Ectodermal cell (in vitro differentiated cells): ENCODE measurements at regions not wholly inside any gene's neighbourhood (a gene's known extent, or its start where the extent isn't known, plus 50 kb on each side); places are given as distances from the start of the nearest gene placed in this dataset.

Source experiments
- H3K27ac ChIP-seq: 2 replicates; pipeline ENCODE4 v1.7.0; 2013; ENCODE audit warnings: mild to moderate bottlenecking, low read depth, low read length; ENCODE audit not compliant: insufficient read depth, poor library complexity, severe bottlenecking
- H3K27me3 ChIP-seq: 2 replicates; pipeline ENCODE4 v1.7.0; 2013; ENCODE audit warnings: mild to moderate bottlenecking, low read length; ENCODE audit not compliant: insufficient read depth, control insufficient read depth, poor library complexity, severe bottlenecking
- H3K36me3 ChIP-seq: one replicate; pipeline ENCODE4 v1.7.0; 2013; ENCODE audit warnings: low read length; ENCODE audit not compliant: control insufficient read depth, insufficient read depth
- H3K4me1 ChIP-seq: one replicate; pipeline ENCODE4 v1.7.0; 2013; ENCODE audit warnings: low read length; ENCODE audit not compliant: control insufficient read depth, insufficient read depth
- H3K4me3 ChIP-seq: 2 replicates; pipeline ENCODE4 v1.7.0; 2013; ENCODE audit warnings: low read depth, low read length, control low read depth; ENCODE audit not compliant: insufficient read depth
- H3K9me3 ChIP-seq: 2 replicates; pipeline ENCODE4 v1.7.0; 2013; ENCODE audit warnings: mild to moderate bottlenecking, low read length, moderate library complexity; ENCODE audit not compliant: control insufficient read depth
- WGBS, 2 experiments: methylation state at CpG; one replicate each; pipeline ENCODE4 v1.1.7; 2013; ENCODE audit warnings: missing lambda C conversion rate in 2 of 2; 5-methylcytosine and 5-hydroxymethylcytosine counted together

- Histone ChIP-seq H3K4me3 (no peak overlapping the region), H3K9me3 (no peaks in the 10 kb centered on the region), H3K4me1 (peaks cover 11% of the 10 kb centered on the region), H3K27me3 (no peaks in the 10 kb centered on the region), H3K27ac (no peak overlapping the region), H3K36me3 (no peaks in the 10 kb centered on the region)
- WGBS, 2 experiments: 90 to 92% methylated on average over 9 of the region's 9 CpGs
These were observed 504.6 kb upstream of the B3GAT1 start for GRCh38 chr11:134916421-134917213.

DNA sequence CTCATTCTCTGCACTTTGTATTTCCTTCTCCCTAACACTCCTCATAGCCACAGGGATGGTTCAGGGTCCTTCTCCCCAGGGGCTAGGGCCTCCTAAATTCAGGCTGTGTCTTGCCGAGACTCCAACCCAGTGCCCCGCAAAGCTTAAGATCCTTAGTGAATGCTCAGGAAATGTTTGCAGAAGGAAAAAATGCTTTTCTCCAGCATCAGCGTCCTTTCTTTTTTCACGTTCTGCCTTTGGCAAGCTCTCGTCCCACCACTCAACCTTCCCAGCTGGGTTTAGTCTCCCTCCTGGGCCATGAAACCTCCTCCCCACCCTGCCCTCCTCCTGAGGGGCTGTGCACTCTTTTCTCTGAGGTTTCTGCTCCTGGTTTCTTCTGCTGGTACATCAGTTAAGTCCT is 503.8 kb upstream of the B3GAT1 start:
- WGBS, 2 experiments: 91 to 92% methylated on average over 5 of the region's 5 CpGs
- no peak overlapping the region for H3K4me3 ChIP-seq
- peaks cover 11% of the 10 kb centered on the region for H3K4me1 ChIP-seq
- no peaks in the 10 kb centered on the region for H3K9me3 ChIP-seq
- H3K36me3 ChIP-seq: no peaks in the 10 kb centered on the region
- no peak overlapping the region for H3K27ac ChIP-seq
- H3K27me3 ChIP-seq: no peaks in the 10 kb centered on the region

DNA sequence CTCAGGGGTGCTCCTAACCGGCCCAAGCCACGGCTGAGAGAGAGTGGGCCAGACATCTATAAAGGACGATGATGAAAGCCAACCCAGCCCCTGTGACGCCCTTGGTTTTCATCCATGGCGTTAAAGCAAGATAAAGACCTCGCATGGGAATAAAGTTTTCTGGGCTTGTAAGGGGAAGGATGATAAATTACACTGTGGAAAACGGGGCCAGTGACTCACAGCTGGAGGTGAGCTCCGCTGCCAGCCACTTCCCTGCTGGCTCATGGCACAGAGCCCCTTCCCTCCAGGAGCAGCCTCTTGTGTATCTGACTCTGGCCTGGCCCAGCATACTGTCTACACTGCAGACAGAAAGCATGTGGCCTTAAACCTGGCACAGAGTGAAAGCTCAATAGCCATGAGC is 503.2 kb upstream of the B3GAT1 start:
- 90 to 92% methylated on average over 8 of the region's 8 CpGs for WGBS, 2 experiments
- Histone ChIP-seq H3K4me3 (no peak overlapping the region), H3K27ac (no peak overlapping the region), H3K4me1 (peaks cover 11% of the 10 kb centered on the region), H3K27me3 (no peaks in the 10 kb centered on the region), H3K36me3 (no peaks in the 10 kb centered on the region), H3K9me3 (no peaks in the 10 kb centered on the region)

- no peaks in the 10 kb centered on the region for H3K9me3 ChIP-seq
- no peak overlapping the region for H3K4me3 ChIP-seq
- H3K36me3 ChIP-seq: no peaks in the 10 kb centered on the region
- H3K27me3 ChIP-seq: no peaks in the 10 kb centered on the region
- peaks cover 11% of the 10 kb centered on the region for H3K4me1 ChIP-seq
- 94 to 95% methylated on average over 12 of the region's 12 CpGs for WGBS, 2 experiments
- H3K27ac ChIP-seq: no peak overlapping the region
These were observed 502.1 kb upstream of the B3GAT1 start for GRCh38 chr11:134913999-134914590.

DNA sequence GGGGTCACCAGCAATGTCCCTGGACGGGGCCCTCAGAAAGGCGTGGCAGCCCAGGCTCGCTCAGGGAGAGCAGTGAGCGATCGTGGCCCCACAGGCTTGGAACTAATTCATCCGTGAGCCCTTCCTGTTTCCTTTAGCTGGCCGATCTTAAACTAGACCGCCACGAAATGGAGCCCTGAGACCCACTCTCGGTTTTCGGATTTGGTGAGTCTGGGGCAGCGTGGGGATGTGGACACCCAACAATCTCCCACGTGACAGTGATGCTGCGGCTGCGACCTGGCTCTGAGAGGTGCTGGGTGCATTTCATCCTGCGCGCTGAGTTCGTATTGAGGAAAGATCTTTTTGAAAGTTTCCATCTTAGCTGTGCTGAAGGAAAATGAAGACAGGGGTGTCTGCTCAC is 501.3 kb upstream of the B3GAT1 start:
- H3K27ac ChIP-seq: no peak overlapping the region
- no peaks in the 10 kb centered on the region for H3K27me3 ChIP-seq
- peaks cover 11% of the 10 kb centered on the region for H3K4me1 ChIP-seq
- 95 to 96% methylated on average over 18 of the region's 18 CpGs for WGBS, 2 experiments
- H3K4me3 ChIP-seq: no peak overlapping the region
- no peaks in the 10 kb centered on the region for H3K9me3 ChIP-seq
- no peaks in the 10 kb centered on the region for H3K36me3 ChIP-seq

DNA sequence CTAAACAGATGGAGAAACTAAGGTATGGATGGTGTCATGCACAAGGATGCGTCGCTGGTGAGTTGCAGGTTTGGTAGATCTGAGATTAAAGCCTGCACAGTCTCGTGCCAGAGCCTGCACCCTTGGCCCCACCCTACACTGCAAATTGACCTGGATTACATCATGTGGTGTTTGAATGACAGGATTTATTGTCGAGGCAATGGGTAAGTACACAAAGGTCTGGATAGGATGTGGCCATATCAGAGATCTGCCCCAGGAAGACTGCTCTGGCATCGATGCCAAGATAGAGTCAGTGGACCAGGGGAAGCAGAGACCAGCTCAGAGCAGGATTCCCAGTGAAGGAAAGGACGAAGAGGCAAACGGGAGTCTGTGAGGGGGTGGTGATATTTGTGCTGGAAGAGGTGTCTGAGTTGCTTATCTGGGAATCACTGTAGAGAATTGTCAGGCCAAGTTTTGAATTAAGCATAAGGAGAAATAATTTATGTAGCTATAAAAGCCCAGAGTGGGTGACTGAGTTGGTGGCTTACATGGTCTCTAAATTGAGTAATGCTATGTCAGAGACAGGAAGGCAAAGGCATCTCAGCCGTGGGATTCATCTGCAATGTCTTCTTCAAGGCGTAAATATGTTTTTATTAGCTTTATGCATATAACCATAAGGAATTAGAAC is 499.6 kb upstream of the B3GAT1 start:
- H3K27me3 ChIP-seq: no peaks in the 10 kb centered on the region
- H3K4me3 ChIP-seq: no peak overlapping the region
- H3K4me1 ChIP-seq: peaks cover 8% of the 10 kb centered on the region
- no peaks in the 10 kb centered on the region for H3K36me3 ChIP-seq
- WGBS, 2 experiments: 92 to 94% methylated on average over 9 of the region's 9 CpGs
- H3K27ac ChIP-seq: no peak overlapping the region
- H3K9me3 ChIP-seq: no peaks in the 10 kb centered on the region

GRCh38 chr11:134908583-134908982 is 496.5 kb upstream of the B3GAT1 start:
- Histone ChIP-seq H3K9me3 (no peaks in the 10 kb centered on the region), H3K36me3 (no peaks in the 10 kb centered on the region), H3K4me1 (no peaks in the 10 kb centered on the region), H3K27ac (no peak overlapping the region), H3K27me3 (no peaks in the 10 kb centered on the region), H3K4me3 (no peak overlapping the region)
- WGBS, 2 experiments: 95 to 97% methylated on average over 5 of the region's 5 CpGs

GRCh38 chr11:134907636-134908035 is 495.6 kb upstream of the B3GAT1 start:
- H3K9me3 ChIP-seq: no peaks in the 10 kb centered on the region
- WGBS, 2 experiments: 96 to 97% methylated on average over 5 of the region's 5 CpGs
- no peaks in the 10 kb centered on the region for H3K36me3 ChIP-seq
- H3K4me3 ChIP-seq: no peak overlapping the region
- H3K27me3 ChIP-seq: no peaks in the 10 kb centered on the region
- H3K4me1 ChIP-seq: no peaks in the 10 kb centered on the region
- H3K27ac ChIP-seq: no peak overlapping the region

GRCh38 chr11:134906356-134906955 is 494.4 kb upstream of the B3GAT1 start:
- 89 to 92% methylated on average over 19 of the region's 19 CpGs for WGBS, 2 experiments
- no peak overlapping the region for H3K27ac ChIP-seq
- no peaks in the 10 kb centered on the region for H3K27me3 ChIP-seq
- no peaks in the 10 kb centered on the region for H3K36me3 ChIP-seq
- H3K4me1 ChIP-seq: no peaks in the 10 kb centered on the region
- H3K4me3 ChIP-seq: no peak overlapping the region
- H3K9me3 ChIP-seq: no peaks in the 10 kb centered on the region

DNA sequence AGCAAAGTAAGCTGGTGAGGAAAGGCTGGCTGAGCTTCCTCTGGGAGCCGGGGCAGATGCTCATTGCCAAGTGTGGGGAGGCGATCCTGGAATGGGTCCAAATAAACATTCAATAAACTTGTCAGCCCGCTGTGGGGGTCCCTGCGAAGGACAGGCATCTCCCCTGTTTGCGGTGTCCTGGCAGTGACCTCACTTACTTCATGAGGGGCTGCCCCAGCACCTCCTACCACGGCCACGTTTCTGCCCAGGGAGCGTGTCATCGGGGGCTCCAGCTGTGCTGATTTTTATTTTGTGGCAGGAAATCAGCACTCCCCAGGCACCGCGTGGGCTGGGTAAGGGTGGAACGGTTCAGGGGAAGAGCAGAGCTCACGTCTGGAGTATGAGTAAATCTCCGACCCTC is 493.9 kb upstream of the B3GAT1 start:
- no peaks in the 10 kb centered on the region for H3K27me3 ChIP-seq
- H3K27ac ChIP-seq: no peak overlapping the region
- no peaks in the 10 kb centered on the region for H3K9me3 ChIP-seq
- no peaks in the 10 kb centered on the region for H3K36me3 ChIP-seq
- 90 to 92% methylated on average over 14 of the region's 14 CpGs for WGBS, 2 experiments
- H3K4me1 ChIP-seq: no peaks in the 10 kb centered on the region
- no peak overlapping the region for H3K4me3 ChIP-seq
